HCT116 (cell line): ENCODE measurements at regions not wholly inside any gene's neighbourhood (a gene's known extent, or its start where the extent isn't known, plus 50 kb on each side); places are given as distances from the start of the nearest gene placed in this dataset.

Experiments
- CTCF ChIP-seq, 3 experiments: fragments of 200-600 bp in 1 of 3; sonication (generic) in 1 of 3; IDR thresholded peaks in 2 of 3; conservative IDR thresholded peaks in 1 of 3; 2 replicates each; pipeline ENCODE4 v1.5.1; 2012 to 2017; ENCODE audit warnings: low read depth in 2 of 3, low read length in 2 of 3, antibody characterized with exemption in 1 of 3, borderline replicate concordance in 1 of 3, control low read depth in 1 of 3, mild to moderate bottlenecking in 1 of 3, mixed read lengths in 1 of 3, mixed run types in 1 of 3, moderate library complexity in 1 of 3; ENCODE audit not compliant: insufficient read depth in 1 of 3
- EGR1 ChIP-seq: IDR thresholded peaks from 2 replicates; pipeline ENCODE4 v1.6.1; 2012; ENCODE audit warnings: low read depth
- EZH2 ChIP-seq: fragments of 200-600 bp; sonication (generic); IDR thresholded peaks from 2 replicates; pipeline ENCODE4 v1.6.1; 2017; ENCODE audit warnings: antibody characterized with exemption, mixed run types
- EZH2phosphoT487 ChIP-seq: fragments of 200-600 bp; IDR thresholded peaks from 2 replicates; pipeline ENCODE4 v1.6.1; 2018; ENCODE audit warnings: antibody characterized with exemption, borderline replicate concordance
- FOSL1 ChIP-seq: IDR thresholded peaks from 2 replicates; pipeline ENCODE4 v1.6.1; 2012; ENCODE audit warnings: low read depth
- JUND ChIP-seq: IDR thresholded peaks from 2 replicates; pipeline ENCODE4 v1.6.1; 2012
- POLR2A ChIP-seq: IDR thresholded peaks from 2 replicates; pipeline ENCODE4 v1.7.0; 2011; ENCODE audit warnings: borderline replicate concordance; ENCODE audit not compliant: insufficient read depth, insufficient read length; ENCODE audit errors: extremely low read depth
- POLR2AphosphoS5 ChIP-seq: IDR thresholded peaks from 2 replicates; pipeline ENCODE4 v1.6.1; 2011; ENCODE audit warnings: mild to moderate bottlenecking, low read depth, low read length, moderate library complexity
- TCF7L2 ChIP-seq: IDR thresholded peaks from 2 replicates; pipeline ENCODE4 v1.7.0; 2011; ENCODE audit warnings: borderline replicate concordance, inconsistent platforms; ENCODE audit not compliant: insufficient read depth, insufficient read length; ENCODE audit errors: extremely low read depth
- ZFX ChIP-seq: fragments of 450-650 bp; IDR thresholded peaks from 2 replicates; pipeline ENCODE4 v1.6.1; 2017

- TF ChIP-seq CTCF (IDR thresholded peaks at IDR 0.05 in 2 of 3, conservative IDR thresholded peaks at IDR 0.05 in 1 of 3; ENCODE audit: borderline replicate concordance in 1 of 3, insufficient read depth in 1 of 3, low read depth in 2 of 3, low read length in 2 of 3) (no peak), EGR1 (no peak), EZH2 (no peak), JUND (no peak), POLR2A (no peak), ZFX (no peak), TCF7L2 (no peak), EZH2phosphoT487 (no peak), POLR2AphosphoS5 (no peak), FOSL1 (no peak)
Observed at GRCh38 chr5:167351316-167351715, 940.1 kb upstream of the WWC1 start.
